ENCODE measurements at regions not wholly inside any gene's neighbourhood (a gene's known extent, or its start where the extent isn't known, plus 50 kb on each side); places are given as distances from the start of the nearest gene placed in this dataset.

GRCh38 chr3:18778094-18778493 is 353.0 kb upstream of the SATB1 start:
- no peak for TF ChIP-seq TAF1 (conservative IDR thresholded peaks at IDR 0.05)
- no peak for TF ChIP-seq JUND (IDR thresholded peaks at IDR 0.05)
- TF ChIP-seq EGR1 (IDR thresholded peaks at IDR 0.05; ENCODE audit: low read depth in 2 of 2): no peak
- no peak for TF ChIP-seq MAX (IDR thresholded peaks at IDR 0.05)
- TF ChIP-seq CTCF (IDR thresholded peaks at IDR 0.05; ENCODE audit: low read depth, low read length, missing input control): no peak
- TF ChIP-seq YY1 (IDR thresholded peaks at IDR 0.05): no peak
- no peak for TF ChIP-seq FOXA1 (IDR thresholded peaks at IDR 0.05)
- TF ChIP-seq SP1 (IDR thresholded peaks at IDR 0.05): no peak
- TF ChIP-seq RAD21 (IDR thresholded peaks at IDR 0.05): no peak

Measured in liver (tissue), 3 donors.